ENCODE measurements at regions not wholly inside any gene's neighbourhood (a gene's known extent, or its start where the extent isn't known, plus 50 kb on each side); places are given as distances from the start of the nearest gene placed in this dataset.

DNA sequence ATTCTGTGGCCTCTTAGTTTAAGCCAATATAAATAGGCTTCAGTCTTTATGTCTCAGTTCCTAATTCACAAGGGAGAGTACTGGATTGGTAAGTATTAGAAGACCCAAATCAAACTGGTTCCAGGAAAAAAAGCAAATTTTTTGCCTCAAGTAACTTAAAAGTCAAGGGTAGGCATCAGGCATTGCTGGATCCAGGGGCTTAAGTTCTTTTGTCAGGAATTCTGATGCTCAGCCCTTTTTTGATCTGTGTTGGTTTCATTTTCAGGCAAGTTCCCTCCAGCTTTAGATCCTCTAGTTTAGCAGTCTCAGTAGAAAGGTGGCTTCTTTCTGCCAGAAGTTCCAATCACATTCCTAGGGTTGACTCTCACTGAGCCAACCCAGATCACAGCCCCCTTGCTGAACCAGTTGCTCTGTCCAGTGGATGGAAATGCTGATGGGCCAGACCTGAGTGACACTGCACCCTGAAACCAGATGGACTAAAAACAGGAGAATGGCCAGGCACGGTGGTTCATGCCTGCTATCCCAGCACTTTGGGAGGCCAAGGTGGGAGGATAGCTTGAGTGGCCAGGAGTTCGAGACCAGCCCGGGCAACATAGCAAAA is 253.5 kb downstream of the SHQ1 start:
- Mint-ChIP-seq H3K4me3 (ENCODE audit: low read depth) (no peak overlapping the region), H3K4me1 (ENCODE audit: low read depth) (peaks cover 18% of the 10 kb centered on the region), H3K27me3 (ENCODE audit: low read depth) (no peaks in the 10 kb centered on the region), H3K9me3 (no peaks in the 10 kb centered on the region), H3K36me3 (ENCODE audit: low read depth) (no peaks in the 10 kb centered on the region), H3K27ac (no peak overlapping the region)
- intact Hi-C loops (cut with micrococcal nuclease): no loop called here
- no peak for DNase-seq (ENCODE audit: low spot score)

DNA sequence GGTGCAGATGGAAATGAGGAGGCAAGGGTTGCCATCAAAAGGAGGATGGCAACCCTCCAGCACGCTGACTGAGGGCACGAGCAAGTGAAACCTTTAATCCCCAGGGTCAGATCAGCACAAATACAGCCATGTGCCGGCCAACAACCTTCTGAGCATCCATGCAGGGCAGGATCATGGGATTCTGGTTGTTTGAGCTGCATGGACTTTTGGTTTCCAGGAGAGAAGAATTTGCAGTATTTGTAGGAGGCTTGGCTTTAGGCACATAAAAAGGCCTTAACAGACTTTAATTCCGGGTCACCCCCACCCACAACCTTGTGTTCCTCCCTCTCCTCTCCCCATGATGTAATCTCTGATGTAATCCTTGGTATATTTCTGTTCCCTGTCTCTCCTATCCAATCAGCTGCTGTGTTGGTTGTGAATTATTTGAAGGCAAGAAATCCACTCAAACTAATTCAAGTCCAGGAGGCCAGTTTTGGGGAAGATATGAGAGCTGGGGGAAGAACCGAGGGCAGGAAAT is 254.3 kb downstream of the SHQ1 start:
- Mint-ChIP-seq H3K36me3 (ENCODE audit: low read depth) (no peaks in the 10 kb centered on the region), H3K9me3 (no peaks in the 10 kb centered on the region), H3K4me3 (ENCODE audit: low read depth) (no peak overlapping the region), H3K27ac (no peak overlapping the region), H3K4me1 (ENCODE audit: low read depth) (peaks cover 18% of the 10 kb centered on the region), H3K27me3 (ENCODE audit: low read depth) (no peaks in the 10 kb centered on the region)
- no peak for DNase-seq (ENCODE audit: low spot score)
- intact Hi-C loops (cut with micrococcal nuclease): no loop called here

DNA sequence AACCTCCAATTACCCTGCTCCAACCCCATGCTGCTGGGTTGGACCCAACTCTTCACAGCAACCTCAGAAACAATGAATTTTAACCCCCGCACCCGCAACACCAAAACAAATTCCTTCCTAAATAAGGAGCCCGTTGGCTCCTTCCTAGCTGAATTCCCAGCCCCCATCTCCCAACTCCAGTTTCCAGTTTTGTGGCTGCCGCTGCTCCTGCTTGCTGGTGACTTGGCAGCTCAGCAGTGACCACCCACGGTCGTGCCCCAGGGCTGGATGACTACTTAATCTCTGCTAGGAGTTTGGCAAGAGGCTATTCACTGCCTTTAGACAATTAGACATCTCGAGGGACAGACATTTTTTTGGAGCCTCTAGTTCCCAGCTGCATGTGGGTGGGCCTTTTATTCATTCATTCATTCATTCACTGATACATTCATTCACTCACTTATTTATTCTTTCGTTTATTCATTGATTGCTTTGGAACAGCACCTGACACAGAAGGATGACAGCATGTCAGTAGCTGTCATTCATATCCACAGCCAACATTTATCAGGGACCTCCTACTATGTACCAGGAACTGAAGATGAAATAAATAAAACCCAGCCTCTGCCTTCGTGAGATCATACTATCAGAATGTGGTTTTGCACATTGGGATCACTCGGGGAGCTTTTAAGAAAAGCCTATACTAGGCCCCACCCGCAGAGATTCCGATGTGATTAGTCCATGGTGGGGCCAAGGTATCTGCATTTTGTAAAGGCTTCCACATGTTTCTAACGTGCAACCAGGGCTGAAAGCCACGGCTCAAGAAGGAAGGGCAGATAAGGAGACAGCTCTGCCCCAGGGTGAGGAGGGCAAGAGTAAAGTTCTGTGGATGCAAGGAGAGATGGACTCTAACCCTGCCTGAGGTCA is 256.5 kb downstream of the SHQ1 start:
- peaks cover 11% of the 10 kb centered on the region for H3K4me1 Mint-ChIP-seq (ENCODE audit: low read depth)
- no peaks in the 10 kb centered on the region for H3K9me3 Mint-ChIP-seq
- H3K36me3 Mint-ChIP-seq (ENCODE audit: low read depth): no peaks in the 10 kb centered on the region
- DNase-seq (ENCODE audit: low spot score): no peak
- no peaks in the 10 kb centered on the region for H3K27me3 Mint-ChIP-seq (ENCODE audit: low read depth)
- H3K27ac Mint-ChIP-seq: no peak overlapping the region
- intact Hi-C loops (cut with micrococcal nuclease): no loop called here
- H3K4me3 Mint-ChIP-seq (ENCODE audit: low read depth): no peak overlapping the region

DNA sequence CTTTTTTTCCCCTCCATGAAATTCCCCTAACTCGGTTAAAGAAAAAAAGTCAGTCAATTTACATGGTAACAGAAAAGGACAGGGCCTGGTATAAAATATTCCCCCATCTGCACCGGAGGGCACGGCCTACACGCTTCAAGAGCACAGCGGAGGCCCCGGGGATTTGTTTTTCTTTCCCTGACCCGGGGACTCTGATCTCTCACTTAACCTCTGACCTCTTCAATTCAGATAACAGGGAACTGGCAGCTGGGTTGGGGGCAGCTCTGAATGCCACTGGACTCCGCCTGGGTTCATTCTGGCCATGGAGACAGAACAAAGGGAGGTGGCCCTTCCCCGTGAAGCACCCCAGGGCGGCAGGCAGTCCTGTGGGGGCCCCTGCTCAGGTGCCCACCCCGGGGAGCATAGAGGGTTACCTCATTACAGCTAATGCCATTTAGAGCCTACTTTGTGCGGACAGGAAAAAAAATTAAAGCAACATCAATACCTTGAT is 257.5 kb downstream of the SHQ1 start:
- no peak overlapping the region for H3K27ac Mint-ChIP-seq

DNA sequence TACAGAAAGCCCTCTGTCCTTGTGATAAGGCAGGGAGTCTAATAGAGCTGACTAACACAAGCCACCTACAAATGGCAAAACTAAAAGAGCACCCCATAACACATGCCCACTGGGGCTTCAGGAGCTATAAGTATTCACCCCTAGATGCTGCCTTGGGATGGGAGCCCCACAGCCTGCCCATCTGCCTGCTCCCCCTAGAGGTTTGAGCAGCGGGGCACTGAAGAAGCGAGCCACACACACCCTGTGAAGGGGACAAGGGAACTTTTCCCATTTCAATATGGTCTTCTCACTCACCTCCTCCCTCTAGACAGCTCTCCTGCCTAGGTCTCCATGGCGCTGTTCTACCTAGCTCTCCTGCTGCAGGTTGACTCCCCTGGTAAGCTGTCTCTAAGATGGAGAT is 261.0 kb downstream of the SHQ1 start:
- Mint-ChIP-seq H3K4me3 (ENCODE audit: low read depth) (no peak overlapping the region), H3K36me3 (ENCODE audit: low read depth) (no peaks in the 10 kb centered on the region), H3K9me3 (no peaks in the 10 kb centered on the region), H3K27me3 (ENCODE audit: low read depth) (no peaks in the 10 kb centered on the region), H3K4me1 (ENCODE audit: low read depth) (peaks cover 3% of the 10 kb centered on the region), H3K27ac (no peak overlapping the region)
- intact Hi-C loops (cut with micrococcal nuclease): no loop called here
- DNase-seq (ENCODE audit: low spot score): no peak

More for the DNA sequence above, 257.5 kb downstream of the SHQ1 start:
- no peaks in the 10 kb centered on the region for H3K27me3 Mint-ChIP-seq (ENCODE audit: low read depth)
- DNase-seq (ENCODE audit: low spot score): no peak
- no peaks in the 10 kb centered on the region for H3K36me3 Mint-ChIP-seq (ENCODE audit: low read depth)
- H3K4me1 Mint-ChIP-seq (ENCODE audit: low read depth): peaks cover 11% of the 10 kb centered on the region
- no peaks in the 10 kb centered on the region for H3K9me3 Mint-ChIP-seq
- no peak overlapping the region for H3K4me3 Mint-ChIP-seq (ENCODE audit: low read depth)
- intact Hi-C loops (cut with micrococcal nuclease): no loop called here

DNA sequence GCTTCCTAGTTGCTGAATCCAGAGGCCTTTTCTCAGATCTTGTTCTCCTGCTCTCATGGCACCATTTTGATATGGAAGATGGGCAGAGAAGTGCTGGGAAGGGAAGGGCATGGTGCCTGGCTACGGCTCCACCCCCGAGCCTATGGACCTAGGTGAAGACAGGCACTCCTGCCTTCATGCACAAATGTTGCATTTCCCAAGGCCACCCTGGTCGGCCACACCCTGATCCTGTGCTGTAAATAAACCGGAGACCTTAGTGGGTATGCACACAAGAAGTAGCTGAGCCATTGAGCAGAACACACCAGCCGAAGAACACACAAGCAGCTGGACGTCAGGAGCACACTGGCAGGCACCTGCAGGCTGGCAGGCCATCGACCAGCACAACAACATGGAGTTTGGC is 261.6 kb downstream of the SHQ1 start:
- intact Hi-C loops (cut with micrococcal nuclease): no loop called here
- Mint-ChIP-seq H3K27ac (no peak overlapping the region), H3K4me3 (ENCODE audit: low read depth) (no peak overlapping the region), H3K4me1 (ENCODE audit: low read depth) (peaks cover 3% of the 10 kb centered on the region), H3K27me3 (ENCODE audit: low read depth) (no peaks in the 10 kb centered on the region), H3K9me3 (no peaks in the 10 kb centered on the region), H3K36me3 (ENCODE audit: low read depth) (no peaks in the 10 kb centered on the region)
- DNase-seq (ENCODE audit: low spot score): no peak

DNA sequence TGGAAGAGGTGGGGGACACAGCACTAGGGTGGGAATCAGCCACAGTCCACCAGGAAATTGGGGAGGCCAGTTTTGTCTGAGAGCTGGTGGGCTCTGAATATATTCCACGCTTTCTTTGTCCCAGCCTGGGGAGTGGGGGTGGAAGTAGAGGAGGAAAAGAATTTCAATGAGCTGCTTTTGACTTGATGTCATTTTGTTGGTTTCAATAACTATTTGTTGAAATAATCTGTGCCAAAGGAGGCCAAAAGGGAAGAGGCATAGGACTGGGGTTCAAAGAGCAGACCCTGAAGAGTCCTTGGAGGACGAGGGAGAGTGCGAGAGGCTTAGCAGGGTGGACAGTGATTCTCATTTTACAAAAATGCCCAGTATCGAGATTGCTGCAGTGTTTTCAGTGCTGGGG is 262.3 kb downstream of the SHQ1 start:
- peaks cover 3% of the 10 kb centered on the region for H3K4me1 Mint-ChIP-seq (ENCODE audit: low read depth)
- H3K27ac Mint-ChIP-seq: no peak overlapping the region
- no peak for DNase-seq (ENCODE audit: low spot score)

DNA sequence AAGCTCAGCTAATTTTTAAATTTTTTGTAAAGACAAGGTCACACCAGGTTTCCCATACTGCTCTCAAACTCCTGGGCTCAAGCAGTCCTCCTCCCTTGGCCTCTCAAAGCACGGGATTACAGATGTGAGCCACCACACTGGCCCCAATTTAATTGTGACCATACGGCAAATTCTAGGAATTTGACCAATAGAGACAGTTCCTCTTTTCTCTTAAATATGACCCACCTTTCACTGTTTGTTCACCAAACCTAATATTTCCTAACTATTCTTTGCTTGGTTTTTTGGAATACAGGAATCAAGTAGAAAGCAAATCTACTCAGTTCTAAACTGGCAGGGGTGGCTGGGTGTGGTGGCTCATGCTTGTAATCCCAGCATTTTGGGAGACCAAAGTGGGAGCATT is 264.0 kb downstream of the SHQ1 start:
- H3K27ac Mint-ChIP-seq: no peak overlapping the region
- H3K4me3 Mint-ChIP-seq (ENCODE audit: low read depth): no peak overlapping the region
- intact Hi-C loops (cut with micrococcal nuclease): loop anchor here (5.0 kb wide), 1 partner anchor 47 kb away; no protein-coding TSS in a partner anchor
- no peaks in the 10 kb centered on the region for H3K9me3 Mint-ChIP-seq
- H3K4me1 Mint-ChIP-seq (ENCODE audit: low read depth): peaks cover 9% of the 10 kb centered on the region
- H3K27me3 Mint-ChIP-seq (ENCODE audit: low read depth): peaks cover 3% of the 10 kb centered on the region
- no peaks in the 10 kb centered on the region for H3K36me3 Mint-ChIP-seq (ENCODE audit: low read depth)
- no peak for DNase-seq (ENCODE audit: low spot score)

More for the DNA sequence above, 262.3 kb downstream of the SHQ1 start:
- H3K27me3 Mint-ChIP-seq (ENCODE audit: low read depth): peaks cover 3% of the 10 kb centered on the region
- H3K9me3 Mint-ChIP-seq: no peaks in the 10 kb centered on the region
- no peak overlapping the region for H3K4me3 Mint-ChIP-seq (ENCODE audit: low read depth)
- no peaks in the 10 kb centered on the region for H3K36me3 Mint-ChIP-seq (ENCODE audit: low read depth)
- intact Hi-C loops (cut with micrococcal nuclease): no loop called here

DNA sequence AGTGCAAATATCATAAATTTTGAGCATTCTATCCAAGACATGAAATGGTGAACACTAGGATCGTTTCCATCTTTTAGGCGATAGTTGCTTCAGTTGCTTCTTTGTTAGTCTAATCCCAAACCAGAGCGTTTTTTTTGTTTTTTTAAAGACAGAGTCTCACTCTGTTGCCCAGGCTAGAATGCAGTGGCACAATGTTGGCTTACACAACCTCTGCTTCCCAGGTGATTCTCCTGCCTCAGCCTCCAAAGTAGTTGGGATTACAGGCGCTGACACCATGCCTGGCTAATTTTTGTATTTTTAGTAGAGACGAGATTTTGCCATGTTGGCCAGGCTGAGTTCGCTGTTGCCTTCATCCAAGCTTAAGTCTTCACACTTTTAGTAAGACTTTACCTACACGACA is 265.3 kb downstream of the SHQ1 start:
- H3K9me3 Mint-ChIP-seq: no peaks in the 10 kb centered on the region
- DNase-seq (ENCODE audit: low spot score): no peak
- H3K36me3 Mint-ChIP-seq (ENCODE audit: low read depth): no peaks in the 10 kb centered on the region
- H3K27ac Mint-ChIP-seq: no peak overlapping the region
- intact Hi-C loops (cut with micrococcal nuclease): loop anchor here (5.0 kb wide), 1 partner anchor 46 kb away; no protein-coding TSS in a partner anchor
- H3K27me3 Mint-ChIP-seq (ENCODE audit: low read depth): peaks cover 3% of the 10 kb centered on the region
- peaks cover 11% of the 10 kb centered on the region for H3K4me1 Mint-ChIP-seq (ENCODE audit: low read depth)
- no peak overlapping the region for H3K4me3 Mint-ChIP-seq (ENCODE audit: low read depth)

DNA sequence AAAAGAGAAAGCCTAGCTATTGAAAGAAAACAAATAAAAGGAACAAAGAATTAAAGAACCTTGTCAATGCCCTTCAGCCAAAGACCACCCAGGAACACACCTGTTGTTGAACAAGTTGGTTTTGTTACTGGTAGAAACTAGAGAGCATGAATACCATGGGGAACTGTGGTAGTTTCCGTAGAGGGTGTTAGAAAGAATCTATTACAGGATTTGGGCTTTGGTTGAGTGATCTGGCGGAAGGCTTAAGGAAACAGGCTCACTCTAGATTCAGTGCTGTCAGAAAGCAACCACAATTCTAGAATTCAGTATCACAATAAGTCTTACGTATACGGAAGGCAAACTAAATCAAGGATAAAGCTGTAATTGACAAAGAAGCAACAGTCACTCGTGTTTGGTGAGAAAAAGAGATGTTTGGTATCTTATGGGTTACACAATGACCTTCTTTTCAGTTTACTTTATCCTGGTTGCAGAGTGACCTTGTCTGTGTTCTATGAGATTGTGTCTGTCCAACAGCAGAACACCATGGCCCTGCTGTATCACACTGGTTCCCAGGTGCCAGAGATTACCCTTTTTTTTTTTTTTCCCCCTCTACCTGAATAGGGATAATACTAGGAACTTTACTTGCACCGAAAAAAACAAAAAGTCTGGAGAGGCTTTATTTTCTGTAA is 265.9 kb downstream of the SHQ1 start:
- Mint-ChIP-seq H3K9me3 (no peaks in the 10 kb centered on the region), H3K4me1 (ENCODE audit: low read depth) (peaks cover 11% of the 10 kb centered on the region), H3K27ac (no peak overlapping the region), H3K36me3 (ENCODE audit: low read depth) (no peaks in the 10 kb centered on the region), H3K4me3 (ENCODE audit: low read depth) (no peak overlapping the region), H3K27me3 (ENCODE audit: low read depth) (peaks cover 3% of the 10 kb centered on the region)
- intact Hi-C loops (cut with micrococcal nuclease): loop anchor here (5.0 kb wide), 1 partner anchor 45 kb away; no protein-coding TSS in a partner anchor
- no peak for DNase-seq (ENCODE audit: low spot score)

DNA sequence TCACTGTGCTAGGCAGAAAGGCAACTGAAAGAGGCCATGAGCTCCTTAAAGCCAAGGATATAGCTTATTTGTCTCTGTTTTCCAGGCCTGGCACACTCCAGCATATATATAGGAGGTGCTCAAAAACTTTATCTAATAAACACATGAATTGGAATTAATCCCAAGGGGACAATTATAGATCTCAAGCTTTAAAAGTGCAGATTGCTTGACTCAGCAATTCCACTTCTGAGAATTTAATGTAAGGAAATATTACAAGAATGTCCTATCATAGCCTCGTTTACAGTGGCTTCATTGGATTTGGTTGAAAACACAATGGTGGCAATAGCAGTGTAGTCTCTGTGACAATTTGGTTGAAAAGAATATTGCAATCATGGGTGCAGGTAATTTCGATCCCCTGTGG is 267.3 kb downstream of the SHQ1 start:
- H3K27ac Mint-ChIP-seq: no peak overlapping the region
- intact Hi-C loops (cut with micrococcal nuclease): loop anchor here (5.0 kb wide), 1 partner anchor 44 kb away; no protein-coding TSS in a partner anchor
- no peaks in the 10 kb centered on the region for H3K36me3 Mint-ChIP-seq (ENCODE audit: low read depth)
- H3K4me3 Mint-ChIP-seq (ENCODE audit: low read depth): no peak overlapping the region
- no peaks in the 10 kb centered on the region for H3K9me3 Mint-ChIP-seq
- no peak for DNase-seq (ENCODE audit: low spot score)
- peaks cover 11% of the 10 kb centered on the region for H3K4me1 Mint-ChIP-seq (ENCODE audit: low read depth)
- H3K27me3 Mint-ChIP-seq (ENCODE audit: low read depth): peaks cover 3% of the 10 kb centered on the region

DNA sequence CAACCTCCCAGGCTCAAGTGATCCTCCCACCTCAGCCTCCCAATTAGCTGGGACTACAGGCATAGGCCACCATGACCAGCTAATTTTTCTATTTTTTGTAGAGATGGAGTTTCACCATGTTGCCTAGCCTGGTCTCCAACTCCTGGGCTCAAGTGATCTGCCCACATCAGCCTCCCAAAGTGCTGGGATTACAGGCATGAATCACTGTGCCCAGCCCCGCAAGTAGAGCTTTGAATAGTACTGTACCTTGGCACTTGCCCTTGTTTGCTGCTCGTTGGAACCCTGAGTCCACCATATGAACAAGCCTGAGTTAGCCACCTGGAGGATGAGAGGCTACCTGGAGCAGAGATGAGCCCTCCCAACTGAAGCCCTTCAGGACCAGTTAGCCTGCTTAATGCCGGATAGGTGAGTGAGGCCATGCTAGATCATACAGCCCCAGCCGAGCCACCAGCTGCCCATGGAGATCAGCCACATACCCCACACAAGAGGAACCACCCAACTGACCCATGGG is 267.9 kb downstream of the SHQ1 start:
- H3K4me1 Mint-ChIP-seq (ENCODE audit: low read depth): peaks cover 11% of the 10 kb centered on the region
- H3K4me3 Mint-ChIP-seq (ENCODE audit: low read depth): no peak overlapping the region
- no peak overlapping the region for H3K27ac Mint-ChIP-seq
- no peaks in the 10 kb centered on the region for H3K9me3 Mint-ChIP-seq
- intact Hi-C loops (cut with micrococcal nuclease): loop anchor here (5.0 kb wide), 1 partner anchor 43 kb away; no protein-coding TSS in a partner anchor
- no peaks in the 10 kb centered on the region for H3K36me3 Mint-ChIP-seq (ENCODE audit: low read depth)
- no peak for DNase-seq (ENCODE audit: low spot score)
- peaks cover 3% of the 10 kb centered on the region for H3K27me3 Mint-ChIP-seq (ENCODE audit: low read depth)

Data from activated T-helper 2 cell treated with anti-CD3 and anti-CD28 coated beads, Interferon-gamma antibody, Interleukin-2, Interleukin-4, amounts not matched to agents 10 μg/mL and 5 μg/mL and 100 μg/mL, durations not matched to agents 14 hours and 24 hours and 36 hours (primary cell).